A549 (cell line): ENCODE measurements at regions not wholly inside any gene's neighbourhood (a gene's known extent, or its start where the extent isn't known, plus 50 kb on each side); places are given as distances from the start of the nearest gene placed in this dataset.

ENCODE experiments used
- ATAC-seq, 2 experiments: fragments of 200-7000 bp in 1 of 2; fragments of >200 bp in 1 of 2; cut with Nextera tagmentation in 1 of 2; cut with Tn5 transposase in 1 of 2; 3 replicates each; pipeline versions ENCODE4 v1.8.0 to v1.9.1; 2018 to 2020; ENCODE audit warnings: mild to moderate bottlenecking in 1 of 2, moderate library complexity in 1 of 2
- CTCF ChIA-PET: fragments of 300-600 bp; sonication (Branson Sonifier 250); formaldehyde crosslinking; extraction: SDS; loops from one replicate; lab custom pipeline; 2021; ENCODE audit warnings: antibody characterized with exemption, inconsistent platforms; lab: Yijun Ruan, JAX
- POLR2A ChIA-PET: fragments of 350-600 bp; formaldehyde crosslinking; extraction: SDS; loops from one replicate; lab custom pipeline; 2021; ENCODE audit warnings: antibody characterized with exemption, inconsistent platforms; lab: Yijun Ruan, JAX
- DNase-seq, 2 experiments: peaks; one replicate each; pipeline versions ENCODE4 v3.0.0 to v3.0.0-alpha.2; 2011 to 2016; ENCODE audit warnings: low read depth in 1 of 2, low spot score in 1 of 2
- FAIRE-seq: peaks from 2 replicates; lab custom pipeline; 2011; peaks lifted over from hg19 to GRCh38; lab: Jason Lieb, UNC
- H3K27ac ChIP-seq, 2 experiments: fragments of >200 bp; sonication (Bioruptor Twin); formaldehyde crosslinking; 3 replicates each; pipeline ENCODE4 v1.5.1; 2016 to 2017
- H3K4me1 ChIP-seq: fragments of >200 bp; sonication (Bioruptor Twin); formaldehyde crosslinking; 3 replicates; pipeline ENCODE4 v1.6.1; 2016
- H3K4me2 ChIP-seq: fragments of >200 bp; sonication (Bioruptor Twin); formaldehyde crosslinking; 3 replicates; pipeline ENCODE4 v1.6.1; 2016
- H3K4me3 ChIP-seq: fragments of >200 bp; sonication (Bioruptor Twin); formaldehyde crosslinking; 3 replicates; pipeline ENCODE4 v1.5.1; 2016
- H3K9me3 ChIP-seq: fragments of >200 bp; sonication (Bioruptor Twin); formaldehyde crosslinking; 3 replicates; pipeline ENCODE4 v1.6.1; 2016
- ATOH8 ChIP-seq: fragments of 250-450 bp; sonication (Bioruptor Pico); IDR thresholded peaks from 2 replicates; pipeline ENCODE4 v1.5.0; 2020; ENCODE audit warnings: low read depth, mild to moderate bottlenecking, moderate library complexity
- BCL3 ChIP-seq: fragments of >200 bp; sonication (Bioruptor Twin); formaldehyde crosslinking; IDR thresholded peaks from 3 replicates; pipeline ENCODE4 v1.6.1; 2016
- CBX8 ChIP-seq: fragments of 200-600 bp; sonication (generic); IDR thresholded peaks from 2 replicates; pipeline ENCODE4 v1.6.1; 2016
- CEBPB ChIP-seq, 2 experiments: fragments of >200 bp in 1 of 2; sonication (Bioruptor Twin) in 1 of 2; formaldehyde crosslinking in 1 of 2; IDR thresholded peaks; 2 replicates each; pipeline ENCODE4 v1.6.1; 2012 to 2016
- EHF ChIP-seq: fragments of 250-450 bp; sonication (Bioruptor Pico); IDR thresholded peaks from 2 replicates; pipeline ENCODE4 v1.5.0; 2020; ENCODE audit warnings: mild to moderate bottlenecking
- ELK1 ChIP-seq: fragments of 150-350 bp; IDR thresholded peaks from 2 replicates; pipeline ENCODE4 v1.6.1; 2014; ENCODE audit warnings: low read depth, mild to moderate bottlenecking, low read length
- ESRRA ChIP-seq: fragments of 150-350 bp; IDR thresholded peaks from 2 replicates; pipeline ENCODE4 v1.6.1; 2014; ENCODE audit warnings: mild to moderate bottlenecking, low read length, borderline replicate concordance
- GATA3 ChIP-seq: IDR thresholded peaks from 2 replicates; pipeline ENCODE4 v1.6.1; 2012; ENCODE audit warnings: borderline replicate concordance
- HOXB13 ChIP-seq: fragments of 250-450 bp; sonication (Bioruptor Pico); IDR thresholded peaks from 2 replicates; pipeline ENCODE4 v1.5.0; 2020; ENCODE audit warnings: low read depth, mild to moderate bottlenecking, moderate library complexity
- HOXB5 ChIP-seq: fragments of 250-450 bp; sonication (Bioruptor Pico); IDR thresholded peaks from 2 replicates; pipeline ENCODE4 v1.5.0; 2020; ENCODE audit warnings: mild to moderate bottlenecking, moderate library complexity
- JUN ChIP-seq, 2 experiments: fragments of >200 bp; sonication (Bioruptor Twin); formaldehyde crosslinking; IDR thresholded peaks; 2 replicates in 1 of 2; 3 replicates in 1 of 2; pipeline ENCODE4 v1.6.1; 2016 to 2017
- PBX3 ChIP-seq: IDR thresholded peaks from 2 replicates; pipeline ENCODE4 v1.6.1; 2012
- RARB ChIP-seq: fragments of 250-450 bp; sonication (Bioruptor Pico); IDR thresholded peaks from 2 replicates; pipeline ENCODE4 v1.8.0; 2021; ENCODE audit warnings: mild to moderate bottlenecking, moderate library complexity
- REST ChIP-seq: fragments of 200-600 bp; sonication (generic); IDR thresholded peaks from 2 replicates; pipeline ENCODE4 v1.6.1; 2016; ENCODE audit warnings: antibody characterized with exemption, mild to moderate bottlenecking, moderate library complexity
- RFX5 ChIP-seq: fragments of 450-650 bp; IDR thresholded peaks from 2 replicates; pipeline ENCODE4 v1.7.1; 2014; ENCODE audit warnings: antibody characterized with exemption, mild to moderate bottlenecking, moderate library complexity
- TFCP2L1 ChIP-seq: fragments of 250-450 bp; sonication (Bioruptor Pico); IDR thresholded peaks from 2 replicates; pipeline ENCODE4 v1.5.0; 2021; ENCODE audit warnings: mild to moderate bottlenecking
- USF2 ChIP-seq: fragments of 450-650 bp; IDR thresholded peaks from 2 replicates; pipeline ENCODE4 v1.6.1; 2014; ENCODE audit warnings: antibody characterized with exemption
- ZC3H11A ChIP-seq: fragments of 450-650 bp; IDR thresholded peaks from 2 replicates; pipeline ENCODE4 v1.6.1; 2014; ENCODE audit warnings: antibody characterized with exemption, mild to moderate bottlenecking
- ZFP36 ChIP-seq: fragments of 450-650 bp; IDR thresholded peaks from 2 replicates; pipeline ENCODE4 v1.6.1; 2014; ENCODE audit warnings: borderline replicate concordance; ENCODE audit not compliant: partially characterized antibody
- ZNF302 ChIP-seq: fragments of 250-450 bp; sonication (Bioruptor Pico); IDR thresholded peaks from 2 replicates; pipeline ENCODE4 v1.9.0; 2021; ENCODE audit warnings: inconsistent platforms, mild to moderate bottlenecking, moderate library complexity
- ZSCAN20 ChIP-seq: fragments of 250-450 bp; sonication (Bioruptor Pico); IDR thresholded peaks from 2 replicates; pipeline ENCODE4 v1.8.0; 2022; ENCODE audit warnings: mild to moderate bottlenecking, moderate library complexity
- WGBS: methylation state at CpG from one replicate; pipeline ENCODE4 v1.1.6; 2017; ENCODE audit errors: missing lambda C conversion rate; 5-methylcytosine and 5-hydroxymethylcytosine counted together

GRCh38 chr16:26599785-26600104, 467.0 kb upstream of the C16orf82 start:
- TF ChIP-seq GATA3: no peak
- TF ChIP-seq ELK1: no peak
- no peak for TF ChIP-seq EHF (CRISPR knock-in tag)
- TF ChIP-seq BCL3: no peak
- TF ChIP-seq ESRRA: no peak
- no peak for TF ChIP-seq USF2
- TF ChIP-seq CBX8: no peak
- TF ChIP-seq ZSCAN20: no peak
- TF ChIP-seq ATOH8 (CRISPR knock-in tag): no peak
- no peak for TF ChIP-seq HOXB13 (CRISPR knock-in tag)
- no peak for TF ChIP-seq ZC3H11A
- no peak for TF ChIP-seq RARB (CRISPR knock-in tag)
- TF ChIP-seq PBX3: no peak
- TF ChIP-seq JUN (IDR thresholded peaks at IDR 0.05): no peak
- no peak for TF ChIP-seq CEBPB (IDR thresholded peaks at IDR 0.05)
- no peak for TF ChIP-seq TFCP2L1 (CRISPR knock-in tag)
- no peak for TF ChIP-seq ZNF302 (CRISPR knock-in tag)
- no peak for TF ChIP-seq HOXB5
- TF ChIP-seq, all 56 proteins: peak for 0
- no peak overlapping the region for H3K4me2 ChIP-seq
- CTCF ChIA-PET: no interaction called here
- ATAC-seq (no peak), FAIRE-seq (no peak), DNase-seq (no peak)
- 0% methylated on average over 2 of the region's 2 CpGs for WGBS
- no peaks in the 10 kb centered on the region for H3K4me1 ChIP-seq
- no peak overlapping the region for H3K27ac ChIP-seq
- H3K9me3 ChIP-seq: no peaks in the 10 kb centered on the region
- POLR2A ChIA-PET: no interaction called here
- no peak overlapping the region for H3K4me3 ChIP-seq

GRCh38 chr16:26601335-26601734, 465.4 kb upstream of the C16orf82 start:
- H3K27ac ChIP-seq: no peak overlapping the region
- H3K4me3 ChIP-seq: no peak overlapping the region
- no peak for ATAC-seq
- WGBS: 0% methylated on average over 1 of the region's 1 CpG
- ChIA-PET CTCF (no interaction called here), POLR2A (no interaction called here)
- DNase-seq: no peak
- no peaks in the 10 kb centered on the region for H3K9me3 ChIP-seq
- no peak for FAIRE-seq
- no peak overlapping the region for H3K4me2 ChIP-seq
- H3K4me1 ChIP-seq: no peaks in the 10 kb centered on the region
- TF ChIP-seq REST: no peak
- TF ChIP-seq RFX5: no peak
- no peak for TF ChIP-seq RARB (CRISPR knock-in tag)
- no peak for TF ChIP-seq USF2
- no peak for TF ChIP-seq BCL3
- TF ChIP-seq HOXB5: no peak
- no peak for TF ChIP-seq ZFP36
- TF ChIP-seq GATA3: no peak
- no peak for TF ChIP-seq CBX8
